Sigmoid colon (tissue), 6 donors: ENCODE measurements at regions not wholly inside any gene's neighbourhood (a gene's known extent, or its start where the extent isn't known, plus 50 kb on each side); places are given as distances from the start of the nearest gene placed in this dataset.

ENCODE experiments used
- DNase-seq: peaks from one replicate; pipeline ENCODE4 v3.0.0-alpha.2; 2019
- H3K27ac ChIP-seq, 4 donors: fragments of 200-600 bp; sonication (generic); one replicate each; pipeline ENCODE4 v1.5.1; 2016 to 2019; ENCODE audit warnings: mild to moderate bottlenecking in 1 of 4
- H3K27me3 ChIP-seq, 3 donors: fragments of 200-600 bp; sonication (generic); one replicate each; pipeline ENCODE4 v1.5.1; 2019; ENCODE audit warnings: mild to moderate bottlenecking in 1 of 3
- H3K36me3 ChIP-seq, 4 donors: fragments of 200-600 bp; sonication (generic); one replicate each; pipeline ENCODE4 v1.5.1; 2016 to 2019
- H3K4me1 ChIP-seq, 4 donors: fragments of 200-600 bp; sonication (generic); one replicate each; pipeline ENCODE4 v1.5.1; 2017 to 2019
- H3K4me3 ChIP-seq, 4 donors: fragments of 200-600 bp; sonication (generic); one replicate each; pipeline ENCODE4 v1.5.1; 2017 to 2019; ENCODE audit warnings: mild to moderate bottlenecking in 2 of 4, moderate library complexity in 1 of 4
- H3K9me3 ChIP-seq, 4 donors: fragments of 200-600 bp in 3 of 4; sonication (generic) in 3 of 4; one replicate each; pipeline versions ENCODE4 v1.5.1 to v1.6.1; 2013 to 2019
- CTCF ChIP-seq, 4 experiments: fragments of 450-650 bp in 3 of 4; fragments of 200-600 bp in 1 of 4; IDR thresholded peaks; one replicate each; pipeline ENCODE4 v1.5.1; 2016 to 2019; ENCODE audit warnings: antibody characterized with exemption in 4 of 4, mild to moderate bottlenecking in 3 of 4, moderate library complexity in 2 of 4
- EP300 ChIP-seq, 4 donors: sonication (generic); formaldehyde crosslinking; IDR thresholded peaks; one replicate each; pipeline ENCODE4 v1.6.1; 2017; ENCODE audit warnings: antibody characterized with exemption in 4 of 4
- POLR2A ChIP-seq, 2 donors: fragments of 450-650 bp; IDR thresholded peaks; one replicate each; pipeline ENCODE4 v1.6.1; 2016; ENCODE audit warnings: antibody characterized with exemption in 2 of 2, mild to moderate bottlenecking in 2 of 2, moderate library complexity in 2 of 2
- POLR2AphosphoS5 ChIP-seq, 4 donors: sonication (generic); formaldehyde crosslinking; IDR thresholded peaks; one replicate each; pipeline ENCODE4 v1.6.1; 2017; ENCODE audit warnings: antibody characterized with exemption in 4 of 4
- whole genome bisulfite sequencing, 2 donors: extraction: QIAGEN DNeasy Blood & Tissue Kit; methylation state at CpG; one replicate each; pipeline ENCODE4 v1.1.7; 2013; 5-methylcytosine and 5-hydroxymethylcytosine counted together
- intact Hi-C: fragments of 100-400 bp; cut with DNase I; formaldehyde crosslinking; loops from one replicate; pipeline ENCODE4 v1.15.1; 2023
- donor health status: healthy with polysubstance abuse.
- donor health status: healthy.

DNA sequence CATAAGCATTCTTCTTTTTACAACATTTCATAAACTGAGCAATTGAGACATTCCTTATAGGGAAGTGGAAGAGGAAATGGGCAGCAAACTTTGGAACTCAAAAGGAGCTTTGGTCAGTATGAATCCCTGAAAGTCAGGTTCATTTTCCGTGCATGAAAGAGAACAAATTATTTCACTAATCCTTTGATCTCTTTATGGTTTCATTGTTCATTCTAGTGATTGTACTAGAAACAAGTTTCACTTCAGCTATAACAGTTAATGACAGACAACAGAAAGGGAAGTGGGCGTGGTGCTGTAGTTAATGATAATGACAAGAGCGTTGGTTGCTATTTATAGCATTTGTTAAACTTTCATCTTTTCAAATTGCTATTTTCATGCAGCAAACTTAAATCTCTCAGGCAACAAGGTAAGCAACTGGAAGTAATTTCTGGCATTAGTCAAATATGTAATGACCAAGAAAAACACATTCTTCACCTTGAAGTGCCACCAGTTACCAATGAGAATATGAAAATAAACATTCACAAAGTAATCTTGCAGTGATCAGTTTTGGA is 98.4 kb downstream of the AREG start:
- Histone ChIP-seq H3K27me3 (no peaks in the 10 kb centered on the region), H3K4me3 (no peak overlapping the region), H3K27ac (peak overlapping the region in 1 of 4 donors; percentile 49), H3K9me3 (no peaks in the 10 kb centered on the region), H3K36me3 (no peaks in the 10 kb centered on the region), H3K4me1 (peaks cover 0 to 16% (median 13%) of the 10 kb centered on the region in 4 donors)
- WGBS, 2 donors: 6 to 16% methylated on average over 3 of the region's 3 CpGs
- DNase-seq: no peak
- intact Hi-C loops: no loop called here
- no peak for TF ChIP-seq EP300 (IDR thresholded peaks at IDR 0.05)
- TF ChIP-seq CTCF (IDR thresholded peaks at IDR 0.05): no peak
- no peak for TF ChIP-seq POLR2A (IDR thresholded peaks at IDR 0.05)
- no peak for TF ChIP-seq POLR2AphosphoS5 (IDR thresholded peaks at IDR 0.05)

DNA sequence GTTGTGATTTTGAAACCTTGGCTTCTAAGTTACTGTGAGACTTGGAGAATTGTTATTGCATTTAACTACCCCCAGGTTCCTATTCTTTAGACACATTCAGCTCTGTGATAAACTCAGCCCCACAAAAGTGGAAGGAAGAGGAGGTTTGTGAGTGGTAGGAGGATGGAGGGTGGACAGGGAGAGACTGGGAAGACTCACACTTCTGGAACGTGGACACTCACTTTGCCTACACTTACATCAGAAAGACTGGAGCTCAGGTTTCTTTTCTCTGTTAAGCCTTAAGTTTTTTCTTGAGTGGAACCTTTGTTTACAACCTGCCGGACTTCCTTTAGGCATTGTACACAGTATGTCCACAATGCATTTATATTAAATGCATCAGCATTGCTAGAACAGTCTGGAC is 99.0 kb downstream of the AREG start:
- intact Hi-C loops: no loop called here
- peaks cover 0 to 16% (median 13%) of the 10 kb centered on the region in 4 donors for H3K4me1 ChIP-seq
- no peak for DNase-seq
- WGBS, 2 donors: 40 to 57% methylated on average over 2 of the region's 2 CpGs
- no peak overlapping the region for H3K4me3 ChIP-seq
- H3K27me3 ChIP-seq: no peaks in the 10 kb centered on the region
- TF ChIP-seq EP300 (IDR thresholded peaks at IDR 0.05) (no peak), POLR2A (IDR thresholded peaks at IDR 0.05) (no peak), POLR2AphosphoS5 (IDR thresholded peaks at IDR 0.05) (no peak), CTCF (IDR thresholded peaks at IDR 0.05) (no peak)
- no peaks in the 10 kb centered on the region for H3K36me3 ChIP-seq
- no peaks in the 10 kb centered on the region for H3K9me3 ChIP-seq
- H3K27ac ChIP-seq: peak overlapping the region in 1 of 4 donors; percentile 49

- intact Hi-C loops: no loop called here
- DNase-seq: no peak
- Histone ChIP-seq H3K27ac (peak overlapping the region in 1 of 4 donors; percentile 49), H3K4me3 (no peak overlapping the region), H3K27me3 (no peaks in the 10 kb centered on the region), H3K36me3 (no peaks in the 10 kb centered on the region), H3K9me3 (no peaks in the 10 kb centered on the region), H3K4me1 (peaks cover 0 to 16% (median 13%) of the 10 kb centered on the region in 4 donors)
- WGBS, 2 donors: 36 to 83% methylated on average over 1 of the region's 1 CpG
- TF ChIP-seq EP300 (IDR thresholded peaks at IDR 0.05) (no peak), POLR2AphosphoS5 (IDR thresholded peaks at IDR 0.05) (no peak), POLR2A (IDR thresholded peaks at IDR 0.05) (no peak), CTCF (IDR thresholded peaks at IDR 0.05) (no peak)
Measured at GRCh38 chr4:74544655-74545361, 99.9 kb downstream of the AREG start.

DNA sequence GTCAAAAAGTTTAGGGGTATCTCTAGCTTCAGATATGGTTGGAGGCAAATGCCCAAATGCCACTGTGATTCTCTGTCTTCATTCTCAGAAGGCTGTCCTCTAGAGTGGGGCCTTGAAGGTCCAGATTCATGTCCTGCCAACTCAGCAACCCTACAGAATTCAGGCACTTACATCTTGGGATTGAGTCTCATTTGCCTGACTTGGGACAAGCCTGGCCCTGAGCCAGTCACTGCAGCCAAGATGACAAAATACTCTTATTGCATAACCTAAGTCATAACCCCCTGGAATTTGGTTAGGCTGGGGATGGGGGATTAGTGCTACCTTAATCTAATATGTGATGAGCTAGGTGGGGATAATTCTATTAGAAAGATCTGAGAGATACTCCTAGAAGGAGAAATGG is 100.5 kb downstream of the AREG start:
- peaks cover 0 to 16% (median 13%) of the 10 kb centered on the region in 4 donors for H3K4me1 ChIP-seq
- H3K4me3 ChIP-seq: no peak overlapping the region
- no peak for DNase-seq
- H3K27me3 ChIP-seq: no peaks in the 10 kb centered on the region
- no peaks in the 10 kb centered on the region for H3K9me3 ChIP-seq
- peak overlapping the region in 1 of 4 donors; percentile 28 for H3K27ac ChIP-seq
- TF ChIP-seq EP300 (IDR thresholded peaks at IDR 0.05) (no peak), POLR2A (IDR thresholded peaks at IDR 0.05) (no peak), POLR2AphosphoS5 (IDR thresholded peaks at IDR 0.05) (no peak), CTCF (IDR thresholded peaks at IDR 0.05) (no peak)
- intact Hi-C loops: no loop called here
- no peaks in the 10 kb centered on the region for H3K36me3 ChIP-seq
